K562 (cell line): ENCODE measurements at regions not wholly inside any gene's neighbourhood (a gene's known extent, or its start where the extent isn't known, plus 50 kb on each side); places are given as distances from the start of the nearest gene placed in this dataset.

Source experiments
- ARHGAP35 ChIP-seq: fragments of 450-650 bp; IDR thresholded peaks from 2 replicates; pipeline ENCODE4 v1.6.1; 2018; ENCODE audit not compliant: partially characterized antibody
- CBFB ChIP-seq: sonication (generic); formaldehyde crosslinking; IDR thresholded peaks from 2 replicates; pipeline ENCODE4 v1.4.0; 2020; ENCODE audit warnings: mild to moderate bottlenecking, missing genetic modification reagents
- CBX2 ChIP-seq: fragments of 200-600 bp; sonication (generic); IDR thresholded peaks from one replicate; pipeline ENCODE4 v1.6.1; 2012; ENCODE audit warnings: mild to moderate bottlenecking, low read length, inconsistent platforms; ENCODE audit not compliant: insufficient read depth, poor library complexity, severe bottlenecking
- HNRNPL ChIP-seq: fragments of 200-400 bp; formaldehyde crosslinking; IDR thresholded peaks from 2 replicates; pipeline ENCODE4 v1.6.1; 2017; ENCODE audit warnings: low read depth, mild to moderate bottlenecking, low read length
- NR2C2 ChIP-seq, 2 experiments: fragments of 200-800 bp in 1 of 2; sonication (Bioruptor generic) in 1 of 2; sonication (generic) in 1 of 2; formaldehyde crosslinking in 1 of 2; IDR thresholded peaks; 2 replicates each; pipeline versions ENCODE4 v1.6.1 to v1.8.0; 2016 to 2022; ENCODE audit warnings: mild to moderate bottlenecking in 1 of 2, missing compliant biosample characterization in 1 of 2, missing genetic modification characterization in 1 of 2, missing genetic modification reagents in 1 of 2
- REST ChIP-seq, 2 experiments: fragments of 450-650 bp; formaldehyde crosslinking in 1 of 2; IDR thresholded peaks; 2 replicates each; pipeline versions ENCODE4 v1.4.0 to v1.6.1; 2014 to 2020; ENCODE audit warnings: mild to moderate bottlenecking in 2 of 2, borderline replicate concordance in 1 of 2, low read depth in 1 of 2
- SIN3A ChIP-seq, 2 experiments: fragments of 150-350 bp in 1 of 2; IDR thresholded peaks; 2 replicates each; pipeline ENCODE4 v1.6.1; 2011 to 2016; ENCODE audit warnings: borderline replicate concordance in 2 of 2, low read depth in 2 of 2, low read length in 2 of 2, mild to moderate bottlenecking in 2 of 2, moderate library complexity in 2 of 2; ENCODE audit not compliant: control insufficient read depth in 1 of 2
- SMARCE1 ChIP-seq: fragments of 450-650 bp; IDR thresholded peaks from 2 replicates; pipeline ENCODE4 v1.7.1; 2016; ENCODE audit warnings: mild to moderate bottlenecking
- SRF ChIP-seq, 2 experiments: fragments of 250-450, 450-650 bp in 1 of 2; sonication (Bioruptor Pico) in 1 of 2; sonication (generic) in 1 of 2; formaldehyde crosslinking; IDR thresholded peaks; 2 replicates each; pipeline versions ENCODE4 v1.5.0 to v1.5.1; 2020 to 2022; ENCODE audit warnings: mild to moderate bottlenecking in 1 of 2, missing genetic modification reagents in 1 of 2
- ZBTB33 ChIP-seq: sonication (generic); formaldehyde crosslinking; IDR thresholded peaks from 2 replicates; pipeline ENCODE4 v1.8.1; 2023; ENCODE audit warnings: mild to moderate bottlenecking, missing genetic modification reagents
- ZC3H8 ChIP-seq: fragments of 450-650 bp; IDR thresholded peaks from 2 replicates; pipeline ENCODE4 v1.6.1; 2017
- ZSCAN29 ChIP-seq: fragments of 450-650 bp; IDR thresholded peaks from 2 replicates; pipeline ENCODE4 v1.6.1; 2017

GRCh38 chr20:52892023-52892422 lies 80.1 kb upstream of the TSHZ2 start:
- TF ChIP-seq NR2C2 (CRISPR knock-in tag; IDR thresholded peaks at IDR 0.05) (no peak), NR2C2 (tag; IDR thresholded peaks at IDR 0.05) (no peak), REST (IDR thresholded peaks at IDR 0.05; ENCODE audit: borderline replicate concordance) (no peak), REST (CRISPR knock-in tag; IDR thresholded peaks at IDR 0.05; ENCODE audit: low read depth) (no peak), ZSCAN29 (no peak), CBX2 (no peak), CBFB (CRISPR knock-in tag) (no peak), ZBTB33 (CRISPR knock-in tag) (no peak), SMARCE1 (no peak), ARHGAP35 (no peak), HNRNPL (no peak), ZC3H8 (no peak), SRF (CRISPR knock-in tag; IDR thresholded peaks at IDR 0.05) (no peak), SIN3A (IDR thresholded peaks at IDR 0.05; ENCODE audit: borderline replicate concordance in 2 of 2, control insufficient read depth in 1 of 2, low read depth in 2 of 2, low read length in 2 of 2) (no peak)
